ENCODE measurements at regions not wholly inside any gene's neighbourhood (a gene's known extent, or its start where the extent isn't known, plus 50 kb on each side); places are given as distances from the start of the nearest gene placed in this dataset.

GRCh38 chr10:121420006-121420405 lies 178.2 kb downstream of the FGFR2 start:
- H3K4me3 ChIP-seq (ENCODE audit: low read length, poor library complexity, severe bottlenecking), result no peak overlapping the region
- no peaks in the 10 kb centered on the region for H3K4me1 ChIP-seq (ENCODE audit: insufficient read depth, low read length, poor library complexity, severe bottlenecking)
- H3F3A ChIP-seq (ENCODE audit: low read depth), result no peaks in the 10 kb centered on the region
- no peak overlapping the region for H2AFZ ChIP-seq (ENCODE audit: low read length)
- no peaks in the 10 kb centered on the region for H3K36me3 ChIP-seq (ENCODE audit: insufficient read depth, low read length)
- H3K4me2 ChIP-seq (ENCODE audit: low read depth, low read length, poor library complexity, severe bottlenecking), result no peak overlapping the region
- no peaks in the 10 kb centered on the region for H3K79me2 ChIP-seq (ENCODE audit: insufficient read depth, low read length)
- no peak overlapping the region for H3K9ac ChIP-seq (ENCODE audit: low read depth, low read length, poor library complexity, severe bottlenecking)
- TF ChIP-seq CTCF (conservative IDR thresholded peaks at IDR 0.05; ENCODE audit: low read length) (no peak), EZH2phosphoT487 (IDR thresholded peaks at IDR 0.05; ENCODE audit: borderline replicate concordance) (no peak)
- no peaks in the 10 kb centered on the region for H4K20me1 ChIP-seq (ENCODE audit: insufficient read depth, low read length, poor library complexity, severe bottlenecking)
- no peaks in the 10 kb centered on the region for H3K9me2 ChIP-seq (replicated peaks; ENCODE audit: low read depth, low read length)
- no peaks in the 10 kb centered on the region; the same call in 1 of the 2 replicates for H3K9me3 ChIP-seq (ENCODE audit: insufficient read depth, low read depth, low read length)
- no peaks in the 10 kb centered on the region for H3K27me3 ChIP-seq (ENCODE audit: insufficient read depth, low read length, poor library complexity, severe bottlenecking)

- H3K79me2 ChIP-seq (ENCODE audit: insufficient read depth, low read length), result no peaks in the 10 kb centered on the region
- TF ChIP-seq CTCF (conservative IDR thresholded peaks at IDR 0.05; ENCODE audit: low read length) (no peak), EZH2phosphoT487 (IDR thresholded peaks at IDR 0.05; ENCODE audit: borderline replicate concordance) (no peak)
- no peaks in the 10 kb centered on the region for H3K36me3 ChIP-seq (ENCODE audit: insufficient read depth, low read length)
- H3F3A ChIP-seq (ENCODE audit: low read depth), result no peaks in the 10 kb centered on the region
- H4K20me1 ChIP-seq (ENCODE audit: insufficient read depth, low read length, poor library complexity, severe bottlenecking), result no peaks in the 10 kb centered on the region
- no peaks in the 10 kb centered on the region; the same call in 1 of the 2 replicates for H3K9me3 ChIP-seq (ENCODE audit: insufficient read depth, low read depth, low read length)
- H3K9me2 ChIP-seq (replicated peaks; ENCODE audit: low read depth, low read length), result no peaks in the 10 kb centered on the region
- H3K4me1 ChIP-seq (ENCODE audit: insufficient read depth, low read length, poor library complexity, severe bottlenecking), result no peaks in the 10 kb centered on the region
- H3K4me3 ChIP-seq (ENCODE audit: low read length, poor library complexity, severe bottlenecking), result no peak overlapping the region
- H2AFZ ChIP-seq (ENCODE audit: low read length), result no peak overlapping the region
- no peaks in the 10 kb centered on the region for H3K27me3 ChIP-seq (ENCODE audit: insufficient read depth, low read length, poor library complexity, severe bottlenecking)
- H3K9ac ChIP-seq (ENCODE audit: low read depth, low read length, poor library complexity, severe bottlenecking), result no peak overlapping the region
- H3K4me2 ChIP-seq (ENCODE audit: low read depth, low read length, poor library complexity, severe bottlenecking), result no peak overlapping the region
Measured at GRCh38 chr10:121422096-121422495, 176.1 kb downstream of the FGFR2 start.

- H3K9me3 ChIP-seq (ENCODE audit: insufficient read depth, low read depth, low read length), result no peaks in the 10 kb centered on the region; the same call in 1 of the 2 replicates
- H3K9me2 ChIP-seq (replicated peaks; ENCODE audit: low read depth, low read length), result no peaks in the 10 kb centered on the region
- H4K20me1 ChIP-seq (ENCODE audit: insufficient read depth, low read length, poor library complexity, severe bottlenecking), result no peaks in the 10 kb centered on the region
- TF ChIP-seq CTCF (conservative IDR thresholded peaks at IDR 0.05; ENCODE audit: low read length), result no peak
- TF ChIP-seq EZH2phosphoT487 (IDR thresholded peaks at IDR 0.05; ENCODE audit: borderline replicate concordance), result no peak
- no peak overlapping the region for H3K9ac ChIP-seq (ENCODE audit: low read depth, low read length, poor library complexity, severe bottlenecking)
- no peaks in the 10 kb centered on the region for H3K4me1 ChIP-seq (ENCODE audit: insufficient read depth, low read length, poor library complexity, severe bottlenecking)
- H3K4me2 ChIP-seq (ENCODE audit: low read depth, low read length, poor library complexity, severe bottlenecking), result no peak overlapping the region
- H3F3A ChIP-seq (ENCODE audit: low read depth), result no peaks in the 10 kb centered on the region
- no peaks in the 10 kb centered on the region for H3K36me3 ChIP-seq (ENCODE audit: insufficient read depth, low read length)
- H3K4me3 ChIP-seq (ENCODE audit: low read length, poor library complexity, severe bottlenecking), result no peak overlapping the region
- no peaks in the 10 kb centered on the region for H3K27me3 ChIP-seq (ENCODE audit: insufficient read depth, low read length, poor library complexity, severe bottlenecking)
- no peak overlapping the region for H2AFZ ChIP-seq (ENCODE audit: low read length)
- H3K79me2 ChIP-seq (ENCODE audit: insufficient read depth, low read length), result no peaks in the 10 kb centered on the region
Measured at GRCh38 chr10:121425623-121426022, 172.6 kb downstream of the FGFR2 start.
